Stimulated activated CD4-positive, alpha-beta T cell treated with anti-CD3 and anti-CD28 coated beads, Interleukin-4, amount 100 ng/mL, for 1 hour (primary cell): ENCODE measurements at regions not wholly inside any gene's neighbourhood (a gene's known extent, or its start where the extent isn't known, plus 50 kb on each side); places are given as distances from the start of the nearest gene placed in this dataset.
"Not testable (repeated sequence)": the region's sequence is repeated elsewhere in the genome, so short reads cannot be mapped to it uniquely, and the experiment has no call there.

Experiments used
- DNase-seq: peaks from one replicate; pipeline ENCODE4 v3.0.0-alpha.2; 2020

- no peak for DNase-seq
These were observed 132.4 kb upstream of the ZNF516 start for GRCh38 chr18:76627444-76627843.

DNA sequence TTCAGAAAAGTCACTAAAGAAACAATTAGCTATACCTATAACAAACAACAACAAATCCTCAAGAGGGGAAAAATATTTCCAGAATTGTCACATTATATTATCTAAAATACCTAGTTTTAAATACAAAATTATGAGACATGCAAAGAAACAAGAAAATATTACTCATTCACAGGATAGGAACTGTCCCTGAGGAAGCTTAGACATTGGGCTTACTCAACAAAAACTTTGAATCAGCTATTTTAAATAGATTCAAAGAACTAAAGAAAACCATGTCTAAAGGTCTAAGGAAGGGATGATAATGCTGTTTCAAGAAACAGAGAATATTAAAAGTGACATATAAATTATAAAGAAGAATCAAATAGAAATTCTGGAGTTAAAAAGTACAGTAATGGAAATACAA lies 131.9 kb upstream of the ZNF516 start:
- no peak for DNase-seq

DNA sequence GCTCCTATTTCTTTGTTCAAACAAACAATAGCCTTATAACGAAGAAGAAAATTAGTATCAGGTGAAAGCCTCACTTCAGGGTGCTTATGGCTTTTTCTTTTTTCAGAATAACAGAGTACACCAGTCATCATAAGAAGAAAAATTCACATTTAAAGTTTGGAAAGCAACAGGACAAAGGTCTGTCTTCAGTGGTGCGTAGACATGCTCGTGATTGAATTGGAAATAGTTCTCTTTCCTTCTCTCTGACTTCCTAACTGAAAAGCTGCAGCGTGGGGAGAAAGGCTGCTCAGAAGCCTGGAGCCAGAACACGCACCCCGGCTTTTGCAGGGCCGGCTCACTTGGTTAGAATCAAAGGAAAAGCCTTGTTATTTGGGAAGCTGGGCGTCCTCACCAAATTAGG lies 127.6 kb upstream of the ZNF516 start:
- no peak for DNase-seq

- DNase-seq, result no peak
These were observed 126.9 kb upstream of the ZNF516 start for GRCh38 chr18:76621782-76622495.

DNA sequence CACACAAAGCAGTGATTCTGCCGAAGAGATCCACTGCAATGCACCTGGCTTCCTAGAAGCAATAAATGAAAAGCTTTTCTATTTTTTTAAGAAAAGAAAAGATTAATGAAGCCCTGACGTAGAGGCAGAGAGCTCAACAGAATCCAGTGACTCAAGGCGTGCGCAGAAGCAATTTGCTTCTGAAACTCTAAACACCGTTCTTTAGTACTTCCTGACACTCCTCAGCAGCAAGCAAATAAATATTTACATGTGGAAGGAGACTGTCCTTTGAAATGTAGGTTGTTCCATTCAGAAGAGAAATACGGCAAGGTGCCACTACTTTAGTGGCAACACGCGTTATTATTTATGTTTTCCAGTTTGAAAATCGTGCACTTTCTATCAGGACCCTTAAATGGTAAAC lies 126.2 kb upstream of the ZNF516 start:
- DNase-seq, result no peak

- peak; percentile 25 for DNase-seq
These were observed 125.5 kb upstream of the ZNF516 start for GRCh38 chr18:76620321-76621170.

GRCh38 chr18:76619621-76620315 lies 124.7 kb upstream of the ZNF516 start:
- DNase-seq, result no peak

- DNase-seq, result no peak
These were observed 124.2 kb upstream of the ZNF516 start for GRCh38 chr18:76619261-76619620.

DNA sequence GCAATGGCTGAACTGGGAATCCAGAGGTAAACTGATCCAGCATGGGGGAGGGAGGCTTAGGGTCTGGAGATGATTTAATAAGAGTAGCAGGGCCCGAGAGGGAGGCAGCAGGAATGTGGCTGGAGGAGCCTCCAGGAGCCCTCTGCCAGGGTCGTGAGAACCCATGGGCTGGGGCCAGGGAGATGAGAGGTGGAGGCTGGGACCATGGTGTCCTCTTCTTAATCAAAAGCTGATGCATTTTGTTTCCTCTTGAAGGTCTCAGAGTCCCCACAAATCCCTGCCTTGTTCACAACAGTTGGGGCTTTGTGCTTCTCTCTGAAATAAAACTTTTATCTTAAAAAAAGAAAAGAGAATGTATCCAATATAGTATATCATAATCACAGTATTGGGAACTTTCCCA lies 123.7 kb upstream of the ZNF516 start:
- no peak for DNase-seq

- no peak for DNase-seq
These were observed 121.3 kb upstream of the ZNF516 start for GRCh38 chr18:76616373-76616772.

DNA sequence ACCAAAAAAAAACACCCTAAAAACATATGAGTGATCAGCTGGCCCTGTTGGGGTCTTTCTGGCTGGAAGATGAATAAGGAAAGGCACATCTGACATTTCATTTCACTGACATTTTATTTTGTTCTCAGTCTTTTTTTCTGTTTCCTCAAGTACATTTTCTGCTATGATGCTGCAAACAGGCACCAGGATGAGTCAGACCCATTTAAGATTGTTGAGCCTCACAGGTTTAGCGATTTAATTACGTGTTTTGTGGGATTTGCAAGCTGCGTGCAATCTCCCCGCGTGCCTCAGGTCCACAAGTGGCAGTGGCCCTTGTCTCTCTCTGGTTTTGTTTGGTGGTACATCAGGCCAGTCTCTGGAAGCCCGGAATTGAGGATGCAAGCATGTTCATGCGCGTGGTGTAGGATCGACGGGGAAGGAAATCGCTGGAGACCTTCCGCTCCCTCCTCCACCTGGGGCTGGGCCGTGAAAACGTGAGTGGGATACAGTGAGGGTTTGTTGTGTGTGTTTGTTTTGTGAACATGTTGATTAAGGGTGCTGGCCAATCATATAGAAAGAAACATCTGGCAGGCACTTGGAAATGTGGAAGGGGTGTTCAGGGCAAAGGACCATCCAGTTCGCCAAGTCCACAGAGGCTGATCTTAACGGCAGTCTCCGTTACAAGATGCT lies 120.2 kb upstream of the ZNF516 start:
- no peak for DNase-seq

DNA sequence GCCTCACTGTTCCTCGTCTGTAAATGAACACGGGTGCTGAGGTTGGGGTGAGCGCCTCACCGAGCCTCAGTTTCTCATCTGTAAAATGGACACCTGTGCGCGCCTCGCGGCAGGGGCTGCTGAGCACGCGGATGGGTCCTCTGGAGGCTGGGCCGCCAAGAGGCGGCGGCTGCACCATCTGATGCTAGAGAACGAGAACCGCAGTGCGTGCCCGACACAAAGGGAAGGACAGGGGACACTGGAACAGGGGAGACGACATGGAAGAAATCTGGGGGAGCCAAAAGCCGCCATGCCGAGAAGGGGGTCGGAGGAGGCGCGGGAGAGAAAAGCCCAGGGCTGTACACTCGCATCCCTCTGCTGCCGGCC lies 118.7 kb upstream of the ZNF516 start:
- no peak for DNase-seq

- no peak for DNase-seq
These were observed 118.2 kb upstream of the ZNF516 start for GRCh38 chr18:76613053-76613754.

GRCh38 chr18:76611750-76612045 lies 116.7 kb upstream of the ZNF516 start:
- not testable (repeated sequence) for DNase-seq

DNA sequence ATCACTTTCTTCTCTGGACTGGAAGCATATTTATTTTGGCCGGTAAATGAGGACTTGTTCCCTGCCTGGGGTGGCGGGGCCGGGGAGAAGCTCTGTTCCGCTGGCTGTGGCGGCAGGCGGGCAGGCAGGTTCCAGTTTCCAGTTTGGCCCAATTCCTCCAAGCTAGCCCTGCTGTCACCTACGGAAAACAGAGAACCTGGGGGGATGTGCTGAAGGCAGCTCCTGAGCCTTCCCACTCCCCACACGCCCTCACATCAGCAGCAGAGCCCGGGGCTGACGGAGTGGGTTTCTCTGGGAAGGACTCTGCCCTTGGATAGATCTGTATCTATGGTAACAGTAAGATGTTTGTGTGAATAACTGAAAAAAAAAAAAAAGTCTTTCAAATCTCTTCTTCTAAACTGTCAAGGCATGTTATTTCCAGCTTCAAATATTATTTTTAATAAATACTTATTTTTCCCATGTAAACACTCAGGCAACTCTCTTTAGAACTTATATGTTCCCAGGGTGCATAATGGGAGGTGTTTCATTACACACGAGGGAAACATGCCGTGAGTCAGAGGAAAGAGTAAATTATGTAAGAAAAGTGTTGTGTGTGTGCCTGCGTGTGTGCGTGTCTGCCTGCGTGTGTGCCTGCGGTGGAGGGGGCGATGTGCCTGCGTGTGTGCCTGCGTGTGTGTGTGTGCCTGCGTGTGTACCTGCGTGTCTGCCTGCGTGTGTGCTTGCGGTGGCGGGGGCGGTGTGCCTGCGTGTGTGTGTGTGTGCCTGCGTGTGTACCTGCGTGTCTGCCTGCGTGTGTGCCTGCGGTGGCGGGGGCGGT lies 116.1 kb upstream of the ZNF516 start:
- no peak for DNase-seq

GRCh38 chr18:76610012-76610411 lies 115.0 kb upstream of the ZNF516 start:
- DNase-seq, result no peak

GRCh38 chr18:76605341-76605929 lies 110.4 kb upstream of the ZNF516 start:
- no peak for DNase-seq

- DNase-seq, result no peak
These were observed 109.8 kb upstream of the ZNF516 start for GRCh38 chr18:76604935-76605240.

DNA sequence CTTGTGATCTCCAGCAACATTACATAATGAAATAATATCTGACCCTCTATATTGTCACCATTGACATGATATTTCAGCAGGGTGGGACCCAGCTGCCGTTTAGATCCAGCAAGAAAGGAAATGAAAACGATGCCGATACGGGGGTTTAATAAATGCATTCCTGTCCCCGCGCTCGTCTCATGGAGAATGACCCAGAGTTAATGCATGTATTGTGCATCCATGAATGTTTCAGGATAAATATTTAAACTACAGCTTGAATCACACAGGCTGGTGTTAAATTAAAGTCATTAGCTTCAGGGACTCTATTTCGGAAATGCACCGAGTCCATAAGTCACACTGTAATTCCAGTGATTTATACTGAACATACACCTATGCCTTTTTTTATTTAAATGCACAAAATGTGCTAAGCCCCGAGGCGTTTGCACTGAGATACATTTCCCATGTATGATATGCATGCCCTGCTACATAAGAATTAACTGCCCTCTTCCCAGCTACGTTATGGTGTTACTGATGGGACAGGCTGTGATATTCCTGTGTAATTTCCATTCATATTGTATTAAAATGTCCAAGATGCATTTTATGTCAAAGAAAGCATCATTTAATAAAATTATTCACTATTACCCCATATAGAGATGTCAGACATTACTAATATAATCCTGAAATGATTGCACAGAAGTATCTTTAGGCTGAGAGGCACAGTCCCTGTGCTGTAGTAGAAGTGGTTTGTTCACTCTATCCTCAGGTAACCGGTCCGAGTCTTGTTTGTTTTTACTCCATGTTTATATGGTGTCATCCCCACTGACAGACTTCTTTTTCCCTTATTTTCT lies 109.3 kb upstream of the ZNF516 start:
- no peak for DNase-seq

GRCh38 chr18:76602191-76602590 lies 107.1 kb upstream of the ZNF516 start:
- no peak for DNase-seq

GRCh38 chr18:76600076-76600475 lies 105.0 kb upstream of the ZNF516 start:
- not testable (repeated sequence) for DNase-seq
